ENCODE measurements at regions not wholly inside any gene's neighbourhood (a gene's known extent, or its start where the extent isn't known, plus 50 kb on each side); places are given as distances from the start of the nearest gene placed in this dataset.
"Not testable (repeated sequence)": the region's sequence is repeated elsewhere in the genome, so short reads cannot be mapped to it uniquely, and the experiment has no call there.

DNA sequence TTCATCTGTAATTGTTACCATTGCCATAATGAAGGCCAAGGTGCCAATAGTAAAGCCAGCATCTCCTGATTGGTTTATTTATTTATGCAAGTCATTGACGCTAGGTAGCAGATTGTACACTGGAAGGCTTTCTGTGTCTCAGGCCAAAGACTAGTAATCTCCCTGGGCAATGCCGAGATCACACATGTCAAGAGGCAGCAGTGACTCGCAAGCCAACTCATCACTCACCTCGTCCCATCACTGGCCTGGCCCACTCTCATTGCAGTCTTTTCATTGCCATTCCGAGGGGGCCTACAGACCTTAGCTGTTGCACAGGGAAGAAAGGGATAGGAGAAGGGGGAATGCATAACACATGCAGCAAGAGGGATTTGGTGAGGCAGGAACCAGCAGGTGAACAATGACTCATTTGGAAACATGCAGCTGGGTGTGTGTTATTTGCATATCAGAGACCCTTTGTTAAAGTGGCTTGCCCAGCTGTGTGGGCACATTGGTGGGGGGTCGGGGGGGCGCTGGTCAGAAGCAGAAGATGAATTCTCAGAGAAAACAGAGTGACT, 448.7 kb upstream of the HNRNPA3 start:
- DNase-seq (ENCODE audit: low read depth), result no peak

DNA sequence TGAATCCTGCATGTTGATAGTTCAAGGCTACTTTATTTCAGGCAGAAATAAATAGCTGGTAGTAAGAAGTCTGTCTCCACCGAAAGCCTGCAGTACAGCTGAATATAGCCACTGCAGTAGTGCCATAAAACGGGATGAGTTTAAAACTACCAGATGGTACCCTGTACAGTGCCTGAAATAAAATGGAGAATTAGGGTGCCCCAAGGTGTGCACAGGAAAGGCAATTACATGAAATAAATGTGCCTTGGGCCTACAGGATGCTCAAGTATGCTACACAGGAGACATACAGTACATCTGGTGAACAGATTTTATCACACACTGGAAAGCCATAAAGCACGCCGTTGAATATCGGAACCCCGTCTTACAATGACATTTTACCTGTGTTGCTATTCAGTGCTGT, 447.7 kb upstream of the HNRNPA3 start:
- no peak for DNase-seq (ENCODE audit: low read depth)

DNA sequence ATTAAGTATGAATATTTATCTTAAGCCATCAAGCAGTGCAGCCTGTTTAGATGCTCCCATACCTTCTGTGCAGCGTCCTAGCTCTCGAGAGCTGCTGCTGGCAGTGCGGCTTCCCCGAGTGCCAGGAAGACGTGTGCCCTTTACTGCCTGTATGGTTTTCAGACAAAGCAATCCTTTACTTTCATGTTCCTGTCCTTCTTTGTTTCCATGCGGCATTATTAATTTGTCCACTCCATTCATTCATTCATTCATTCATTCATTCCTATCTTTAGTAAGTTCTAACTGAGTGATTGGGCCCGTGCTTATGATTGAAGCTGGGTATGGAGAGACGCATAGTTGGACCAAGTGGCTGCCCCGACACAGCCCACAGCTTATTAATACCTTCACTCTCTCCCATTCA, 446.6 kb upstream of the HNRNPA3 start:
- no peak for DNase-seq (ENCODE audit: low read depth)

DNA sequence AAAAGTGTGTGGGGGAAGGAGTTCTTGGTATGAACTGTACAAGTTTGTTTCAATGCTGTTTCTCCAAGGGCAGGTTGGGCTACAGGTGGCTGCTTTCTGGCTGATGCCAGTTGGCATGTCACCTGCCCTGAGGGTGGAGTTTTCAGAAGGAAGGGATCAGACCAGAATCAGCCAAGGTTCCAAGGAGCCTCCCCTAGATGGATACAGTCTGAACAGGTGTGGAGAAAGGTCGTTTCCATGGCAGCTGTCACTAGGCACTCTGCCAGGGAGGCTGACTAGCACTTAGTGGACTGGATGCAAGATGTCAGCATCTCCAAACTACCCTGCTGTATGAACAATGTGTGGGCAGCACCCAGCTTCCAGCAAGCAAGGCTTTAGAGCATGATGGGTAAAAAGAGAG, 444.4 kb upstream of the HNRNPA3 start:
- DNase-seq (ENCODE audit: low read depth), result no peak

DNA sequence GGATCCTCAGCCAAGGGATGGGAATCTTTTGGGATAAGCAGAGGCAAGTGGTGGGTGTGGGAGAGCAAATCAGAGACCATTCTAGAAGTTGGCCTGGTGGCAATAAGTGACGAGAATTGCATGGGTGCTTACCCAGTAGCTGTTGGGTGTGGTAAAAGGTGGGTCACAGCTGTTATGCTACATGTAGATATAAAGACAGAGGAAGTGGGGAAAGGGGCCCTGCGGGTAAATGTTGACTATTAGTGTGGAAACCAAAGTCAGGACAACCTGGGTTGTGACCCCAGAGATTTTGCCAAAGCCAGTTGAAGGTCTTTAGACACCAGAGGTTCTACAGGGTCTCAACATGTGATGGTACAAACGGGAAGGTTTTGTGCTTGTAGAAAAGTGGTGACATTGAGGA, 443.6 kb upstream of the HNRNPA3 start:
- no peak for DNase-seq (ENCODE audit: low read depth)

DNA sequence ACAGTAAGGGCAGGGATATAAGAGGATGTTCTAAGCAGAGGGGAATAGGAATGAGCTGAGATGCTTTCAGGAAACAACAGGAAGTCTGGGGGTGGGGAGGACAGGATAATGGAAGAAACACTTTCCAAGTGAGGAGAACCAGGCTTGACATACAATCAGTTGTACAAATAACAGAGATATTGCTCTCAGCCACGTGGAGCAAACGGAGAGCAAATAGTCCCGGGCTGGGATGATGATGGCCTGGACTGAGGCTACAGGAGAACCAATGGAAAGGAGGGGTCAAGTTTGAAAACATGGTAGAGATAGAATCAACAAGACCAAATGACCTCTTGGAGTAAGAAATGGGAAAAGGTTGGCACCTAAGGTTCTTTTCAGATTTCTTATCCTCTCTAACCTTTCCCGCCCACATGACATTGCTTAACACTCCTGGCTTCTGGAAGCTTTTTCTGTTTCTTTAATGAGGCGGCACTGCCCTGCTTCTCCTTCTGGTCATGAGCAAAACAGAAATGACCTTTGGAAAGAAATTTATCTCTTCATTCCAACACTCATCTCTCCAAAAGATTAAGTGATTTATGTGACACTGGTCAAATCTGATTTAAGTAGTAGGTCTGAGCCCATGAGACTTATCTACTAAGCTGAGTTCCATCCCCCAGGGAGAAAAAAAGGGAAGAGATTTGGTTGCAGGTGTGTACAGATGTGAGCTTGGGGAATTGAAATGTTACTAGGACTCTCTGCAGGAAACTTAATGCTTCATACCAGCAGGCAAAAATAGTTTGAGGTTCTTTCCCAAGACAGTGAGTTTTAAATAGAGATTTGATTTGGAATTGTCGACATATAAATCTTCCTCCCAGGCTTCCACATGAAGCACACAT, 442.9 kb upstream of the HNRNPA3 start:
- DNase-seq (ENCODE audit: low read depth), result no peak

DNA sequence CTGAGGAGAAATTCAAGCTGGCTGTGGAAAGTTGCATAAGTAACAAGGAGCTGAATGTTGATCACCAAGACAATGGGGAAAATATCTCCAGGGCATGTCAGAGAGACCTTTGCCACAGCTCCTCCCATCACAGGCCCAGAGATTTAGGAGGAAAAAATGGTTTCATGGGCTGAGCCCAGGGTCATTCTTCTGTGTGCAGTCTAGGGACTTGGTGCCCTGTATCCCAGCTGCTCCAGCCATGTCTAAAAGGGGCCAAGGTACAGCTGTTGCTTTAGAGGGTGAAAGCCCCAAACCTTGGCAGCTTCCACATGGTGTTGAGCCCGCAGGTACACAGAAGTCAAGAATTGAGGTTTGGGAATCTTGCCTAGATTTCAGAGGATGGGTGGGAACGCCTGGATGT, 439.8 kb upstream of the HNRNPA3 start:
- no peak for DNase-seq (ENCODE audit: low read depth)

DNA sequence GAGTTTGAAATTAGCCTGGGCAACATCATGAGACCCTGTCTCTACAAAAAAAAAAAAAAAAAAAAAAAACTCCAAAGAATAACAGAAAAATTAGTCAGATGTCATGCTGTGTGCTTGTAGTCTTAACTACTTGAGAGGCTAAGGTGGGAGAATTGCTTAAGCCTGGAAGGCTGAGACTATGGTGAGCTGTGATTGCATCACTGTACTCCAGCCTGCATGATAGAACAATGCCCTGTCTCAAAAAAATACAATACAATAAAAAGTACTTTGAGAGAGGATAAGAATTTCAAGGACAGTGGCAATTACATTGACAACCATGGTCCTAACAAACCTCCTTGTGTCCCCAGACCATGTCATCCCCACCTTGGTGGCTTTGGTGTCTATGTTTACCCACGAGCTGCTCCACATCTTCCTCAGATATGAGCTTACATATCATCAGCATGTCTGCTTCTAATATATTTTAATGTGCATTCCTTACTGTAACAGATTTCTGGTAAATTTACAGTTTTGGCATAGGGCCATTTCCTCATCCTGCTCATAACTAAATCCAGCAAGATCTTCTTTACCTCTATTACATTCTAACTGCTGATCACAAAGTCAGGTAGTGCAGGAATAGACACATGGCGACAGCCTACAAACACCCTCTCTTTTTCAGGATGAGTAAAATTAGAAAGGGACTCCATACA, 437.7 kb upstream of the HNRNPA3 start:
- no peak for DNase-seq (ENCODE audit: low read depth)

DNA sequence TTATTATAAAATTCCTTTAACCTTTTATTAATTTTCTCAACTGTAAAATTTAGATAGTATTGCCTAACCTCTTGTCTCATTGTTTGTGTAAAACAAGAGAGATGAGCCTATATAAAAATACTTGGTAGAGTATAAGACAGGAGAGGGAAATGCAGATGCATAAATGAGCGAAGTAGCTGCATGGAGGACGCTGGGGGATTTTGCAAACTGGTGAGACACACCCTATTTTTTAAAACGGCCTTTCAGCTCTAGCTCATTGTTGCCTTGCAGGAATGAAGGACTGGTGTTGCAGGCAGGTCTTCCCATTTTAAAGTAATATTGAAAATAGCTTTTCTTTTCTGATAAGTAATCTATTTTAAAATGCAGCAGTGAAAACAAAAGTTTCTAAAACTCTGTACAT, 435.3 kb upstream of the HNRNPA3 start:
- no peak for DNase-seq (ENCODE audit: low read depth)

DNA sequence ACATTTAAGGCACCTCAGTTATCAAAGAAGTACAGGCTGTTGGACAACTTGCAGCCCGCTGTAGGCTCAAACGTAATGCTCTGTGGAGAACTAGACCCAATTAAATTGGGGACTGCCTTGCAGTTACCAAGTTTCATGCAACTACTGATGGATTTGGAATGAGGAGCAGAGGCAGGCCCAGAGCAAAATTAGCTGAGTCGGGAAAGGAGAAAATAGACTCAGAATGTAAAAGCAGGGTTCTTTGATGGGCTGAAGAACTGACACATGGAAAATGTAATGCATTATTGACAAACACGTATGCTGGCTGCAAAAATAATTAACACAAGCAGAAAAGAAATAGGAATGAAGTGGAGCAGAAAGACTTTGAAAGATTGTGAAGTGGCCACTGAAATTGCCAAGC, 432.7 kb upstream of the HNRNPA3 start:
- DNase-seq (ENCODE audit: low read depth), result no peak

DNA sequence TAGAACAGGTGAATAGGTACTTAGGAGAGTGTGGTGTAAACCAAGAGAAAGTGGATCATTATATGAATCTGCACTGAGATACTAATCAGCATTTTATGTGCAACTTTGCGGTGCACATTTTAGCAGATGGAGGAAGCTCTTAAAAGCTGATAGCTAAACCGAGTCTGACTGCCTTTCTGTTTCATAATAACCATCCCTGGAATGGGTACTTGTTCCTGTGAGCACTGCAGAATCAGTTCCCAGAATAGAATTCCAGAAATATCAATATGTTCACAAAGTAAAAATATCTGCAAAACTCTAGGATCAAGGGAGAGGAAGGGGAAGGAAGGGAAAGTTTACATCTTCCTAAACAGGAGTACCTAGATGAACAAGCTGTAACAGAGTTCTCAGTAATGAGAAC, 432.2 kb upstream of the HNRNPA3 start:
- no peak for DNase-seq (ENCODE audit: low read depth)

DNA sequence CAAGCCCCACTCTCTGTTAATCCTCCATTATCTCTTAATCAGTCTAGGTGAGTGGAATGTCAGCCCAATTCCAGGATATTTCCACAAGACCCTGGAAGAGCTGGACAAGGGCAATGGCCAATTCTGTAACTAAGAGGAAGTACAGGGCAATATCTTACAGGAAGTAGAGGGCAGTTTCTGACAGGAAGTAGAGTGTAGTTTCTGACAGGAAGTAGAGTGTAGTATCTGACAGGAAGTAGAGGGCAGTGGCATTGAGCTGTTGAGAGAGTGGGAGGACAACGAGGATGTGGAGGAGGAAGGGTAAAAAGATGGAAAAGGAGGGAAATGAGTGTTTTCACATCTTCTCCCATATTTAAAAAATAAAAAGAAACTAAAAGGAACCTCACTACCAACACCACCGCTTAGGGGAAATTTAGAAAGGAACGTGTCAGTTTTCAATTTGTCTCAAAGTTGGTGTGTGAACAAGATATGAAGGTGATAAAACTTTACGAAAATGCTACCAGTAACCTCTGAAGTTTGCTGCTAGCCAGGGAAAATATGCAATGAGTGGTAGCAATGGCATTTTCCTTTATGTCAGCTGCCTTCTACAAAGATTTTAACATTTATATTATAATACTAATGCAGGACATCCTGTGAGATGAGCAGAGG, 430.9 kb upstream of the HNRNPA3 start:
- DNase-seq (ENCODE audit: low read depth), result no peak

DNA sequence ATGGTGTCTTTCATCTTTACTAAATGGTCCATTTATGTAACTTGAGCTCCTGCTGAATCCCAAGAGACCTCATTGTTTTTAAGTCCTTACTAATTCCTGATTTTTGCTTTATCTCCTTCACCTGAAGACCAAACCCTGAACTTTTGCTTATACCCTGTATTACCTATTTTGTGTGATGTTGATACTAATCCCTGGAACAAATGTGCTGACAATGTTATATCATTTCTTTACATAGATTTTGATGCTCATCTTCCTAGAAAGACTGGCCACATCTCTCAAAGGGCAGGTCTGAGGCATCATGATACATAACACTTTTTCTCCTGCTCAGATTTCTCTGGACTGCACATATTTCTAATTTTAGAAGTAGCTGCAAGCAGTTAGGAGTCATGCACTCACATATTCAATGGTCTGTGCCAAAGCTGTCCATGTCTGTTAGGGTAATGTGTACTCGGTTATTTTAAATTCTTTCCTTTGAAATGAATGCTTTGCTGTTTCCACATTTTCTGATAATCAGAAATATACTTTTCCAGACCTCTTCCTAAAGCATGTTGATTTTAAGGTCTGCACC, 427.9 kb upstream of the HNRNPA3 start:
- no peak for DNase-seq (ENCODE audit: low read depth)

DNA sequence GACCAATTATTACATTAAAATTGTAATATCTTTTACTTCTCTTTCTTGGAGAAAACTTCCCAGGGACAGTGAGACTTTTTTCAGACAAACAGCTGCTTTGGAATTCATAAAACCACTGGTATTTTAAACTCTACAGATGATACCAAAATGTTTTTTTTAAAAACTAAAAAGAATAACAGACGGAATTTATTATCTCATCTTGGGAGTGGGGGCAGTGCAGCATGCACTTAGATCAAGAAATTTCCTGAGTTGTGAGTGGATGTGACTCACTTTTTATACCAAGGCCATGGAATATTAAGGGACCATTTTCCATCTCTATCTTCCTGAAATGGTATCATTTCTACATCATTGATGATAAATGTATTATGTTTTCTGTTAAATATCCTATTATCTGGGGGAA, 422.8 kb upstream of the HNRNPA3 start:
- no peak for DNase-seq (ENCODE audit: low read depth)

DNA sequence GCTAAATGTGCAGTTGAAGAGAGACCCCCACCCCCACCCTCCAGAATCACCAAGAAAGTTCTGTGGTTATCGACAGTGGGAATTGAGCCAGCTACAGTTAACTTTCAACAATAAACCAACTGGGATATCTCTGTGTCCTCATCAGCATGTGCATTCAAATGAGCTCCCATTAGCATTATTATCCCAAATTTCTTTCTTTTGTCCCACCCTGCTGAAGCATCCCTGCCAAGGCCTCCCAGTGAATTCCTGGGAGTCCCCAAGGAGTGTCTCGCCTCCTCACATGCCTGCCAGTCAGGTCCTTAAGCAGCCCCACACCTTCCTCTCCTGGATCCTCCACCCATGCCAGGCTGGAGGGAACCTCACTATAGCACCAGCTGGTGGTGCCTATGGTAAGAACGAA, 422.1 kb upstream of the HNRNPA3 start:
- no peak for DNase-seq (ENCODE audit: low read depth)

DNA sequence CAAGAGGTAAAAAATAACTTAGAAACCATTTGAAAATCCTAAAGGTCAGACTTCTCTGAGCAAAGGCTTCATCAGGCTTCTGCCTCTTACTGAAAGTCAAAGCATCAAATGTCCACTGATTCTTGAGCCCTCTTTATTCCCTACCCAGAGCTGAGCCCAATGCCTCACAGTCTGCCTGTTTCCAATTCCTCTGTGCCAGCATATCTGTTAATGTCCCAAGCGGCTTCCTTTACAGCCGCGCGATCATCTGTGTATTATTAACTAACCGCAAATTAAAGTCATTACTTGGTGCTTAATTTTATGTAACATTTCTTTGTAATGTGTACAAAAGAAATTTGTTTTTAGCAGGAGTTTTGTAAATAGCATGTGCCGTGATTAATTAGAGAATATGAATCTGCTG, 418.8 kb upstream of the HNRNPA3 start:
- DNase-seq (ENCODE audit: low read depth), result no peak

DNA sequence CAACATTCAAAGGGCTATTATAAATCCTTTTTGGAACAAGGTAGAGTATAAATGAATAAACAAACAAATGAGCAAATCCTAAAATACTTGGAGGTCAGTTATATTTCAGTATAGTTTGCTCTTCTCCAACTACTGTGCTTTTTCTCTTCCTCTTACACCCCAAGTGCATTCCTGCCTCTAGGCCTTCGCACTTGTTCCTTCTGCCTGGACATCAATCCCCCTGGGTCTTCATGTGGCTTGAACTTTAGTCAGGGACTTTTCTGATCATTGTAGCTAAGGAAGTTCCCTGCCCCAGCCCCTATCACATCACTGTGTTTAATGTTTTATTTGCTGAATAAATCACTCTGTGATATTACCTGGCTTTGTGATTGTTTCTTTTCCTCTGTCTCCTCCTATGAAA, 418.2 kb upstream of the HNRNPA3 start:
- no peak for DNase-seq (ENCODE audit: low read depth)

DNA sequence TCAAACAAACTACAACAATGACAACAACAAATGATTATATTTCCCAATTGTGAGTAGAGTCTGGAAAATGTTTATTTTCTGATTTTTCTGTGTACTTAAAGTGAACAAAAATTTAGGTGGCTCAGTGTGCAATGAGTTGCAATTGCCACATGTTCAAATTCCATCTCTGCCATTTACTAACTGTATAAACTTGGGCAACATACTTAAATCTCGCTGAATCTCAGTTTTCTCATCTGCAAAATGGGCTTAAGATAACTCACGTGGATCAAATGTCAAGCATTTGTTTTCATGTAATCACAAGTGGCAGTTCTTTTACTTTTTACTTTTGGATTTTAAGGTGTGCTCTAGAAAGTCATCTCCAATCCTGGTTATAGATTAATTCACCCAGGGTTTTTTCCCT, 416.8 kb upstream of the HNRNPA3 start:
- DNase-seq (ENCODE audit: low read depth), result no peak

DNA sequence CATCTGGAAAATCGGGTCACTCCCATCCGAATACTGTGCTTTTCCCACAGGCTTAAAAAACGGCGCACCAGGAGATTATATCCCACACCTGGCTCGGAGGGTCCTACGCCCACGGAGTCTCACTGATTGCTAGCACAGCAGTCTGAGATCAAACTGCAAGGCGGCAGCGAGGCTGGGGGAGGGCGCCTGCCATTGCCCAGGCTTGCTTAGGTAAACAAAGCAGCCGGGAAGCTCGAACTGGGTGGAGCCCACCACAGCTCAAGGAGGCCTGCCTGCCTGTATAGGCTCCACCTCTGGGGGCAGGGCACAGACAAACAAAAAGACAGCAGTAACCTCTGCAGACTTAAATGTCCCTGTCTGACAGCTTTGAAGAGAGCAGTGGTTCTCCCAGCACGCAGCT, 415.9 kb upstream of the HNRNPA3 start:
- not testable (repeated sequence) for DNase-seq (ENCODE audit: low read depth)

DNA sequence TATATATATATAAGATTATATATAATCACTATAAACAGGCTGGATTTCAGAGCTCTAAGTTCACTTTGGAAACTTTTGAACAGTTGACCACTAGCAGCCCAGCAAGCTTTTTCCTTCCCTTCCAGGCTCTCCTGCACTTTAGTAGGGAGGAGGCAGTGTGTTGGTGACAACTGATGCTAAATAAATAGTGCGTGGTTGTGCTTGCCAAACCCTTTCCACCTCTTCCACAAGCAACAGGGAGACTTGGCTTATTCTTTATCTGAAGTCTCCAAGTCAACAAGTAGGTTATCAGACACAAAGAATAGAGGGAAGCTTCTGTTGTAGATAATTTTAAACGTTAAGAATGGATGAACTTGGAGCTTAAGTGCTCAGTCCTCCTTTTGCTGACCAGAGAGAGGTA, 408.2 kb upstream of the HNRNPA3 start:
- DNase-seq (ENCODE audit: low read depth), result no peak

DNA sequence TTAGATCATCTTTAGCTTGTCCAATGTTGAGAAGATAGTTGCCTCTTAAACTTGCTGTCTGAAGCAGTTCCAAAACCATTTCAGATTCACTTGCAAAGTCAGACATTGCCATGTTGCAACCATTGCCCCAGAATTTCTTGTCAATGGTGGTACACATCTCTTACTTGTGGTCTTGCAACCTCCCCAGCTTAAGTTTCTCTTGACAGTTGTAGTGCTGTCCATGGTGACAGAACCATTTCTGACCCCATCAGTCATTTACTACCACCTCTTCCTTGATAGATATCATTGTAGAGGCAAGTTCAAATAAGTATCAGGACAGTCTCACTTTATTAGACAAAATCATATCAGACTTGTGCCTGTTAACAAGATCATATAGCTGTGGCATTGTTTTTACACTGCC, 407.2 kb upstream of the HNRNPA3 start:
- DNase-seq (ENCODE audit: low read depth), result no peak

DNA sequence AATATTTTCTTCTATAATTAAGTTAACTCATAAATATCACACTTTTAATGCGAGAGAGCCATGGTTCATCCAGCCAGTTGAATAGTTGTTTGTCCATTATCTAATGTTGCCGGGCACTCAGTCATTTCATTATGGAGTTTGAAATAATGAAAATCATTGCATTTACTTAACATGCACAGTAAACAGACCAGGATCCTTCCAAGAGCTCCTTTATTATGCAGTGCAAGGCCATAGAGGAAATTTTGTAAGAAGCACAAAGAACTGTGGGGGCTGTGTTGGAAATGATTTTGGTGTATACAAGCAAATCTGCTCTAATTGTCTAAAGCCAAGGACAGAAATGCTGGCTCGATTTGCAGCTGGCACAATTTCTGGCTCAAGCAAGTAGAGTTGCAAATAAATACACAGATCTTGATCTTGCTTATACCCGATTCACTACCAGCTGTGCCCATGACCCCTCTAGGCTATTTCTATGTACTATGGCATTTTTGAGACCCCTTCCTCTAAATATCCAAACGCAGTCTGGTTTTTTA, 400.3 kb upstream of the HNRNPA3 start:
- no peak for DNase-seq (ENCODE audit: low read depth)

Data from stimulated activated CD8-positive, alpha-beta memory T cell treated with anti-CD3 and anti-CD28 coated beads, Interleukin-7, amount 100 ng/mL, for 24 hours (primary cell).